ENCODE measurements at regions not wholly inside any gene's neighbourhood (a gene's known extent, or its start where the extent isn't known, plus 50 kb on each side); places are given as distances from the start of the nearest gene placed in this dataset.
"Not testable (repeated sequence)": the region's sequence is repeated elsewhere in the genome, so short reads cannot be mapped to it uniquely, and the experiment has no call there.

DNA sequence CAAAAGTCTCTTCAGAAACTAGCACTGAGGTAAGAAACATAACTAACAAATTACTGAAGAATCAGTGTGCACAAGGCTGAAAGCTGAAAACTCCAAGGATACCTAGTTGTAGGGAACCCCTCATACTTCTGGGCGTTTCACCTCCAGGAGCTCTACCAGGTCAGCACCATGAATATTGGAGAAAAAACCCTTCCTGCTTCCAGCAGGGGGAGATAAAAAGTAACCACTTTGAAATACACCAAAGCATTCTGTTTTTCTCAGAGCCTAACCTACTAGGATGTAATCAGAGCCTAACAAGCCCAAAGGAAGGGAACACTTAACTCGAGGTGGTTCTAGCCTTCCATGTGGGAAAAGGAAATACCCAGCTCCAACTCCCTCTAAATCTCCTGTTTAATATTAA lies 175.8 kb upstream of the MME start:
- DNase-seq (ENCODE audit: low read depth in 3 of 3, low spot score in 2 of 3): peak in 1 of 3 donors; percentile 2

DNA sequence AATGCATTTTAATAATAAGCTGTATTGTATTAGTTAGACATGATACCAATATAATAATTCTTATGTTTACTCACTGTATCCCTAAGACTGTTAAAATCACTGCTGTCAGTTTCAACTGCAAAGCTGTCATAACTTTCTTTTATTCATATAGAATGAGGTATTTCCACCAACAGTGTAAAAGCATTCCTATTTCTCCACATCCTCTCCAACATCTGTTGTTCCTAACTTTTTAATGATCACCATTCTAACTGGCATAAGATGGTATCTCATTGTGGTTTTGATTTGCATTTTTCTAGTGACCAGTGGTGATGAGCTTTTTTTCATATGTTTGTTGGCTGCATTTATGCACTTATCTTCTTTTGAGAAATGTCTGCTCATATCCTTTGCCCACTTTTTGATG lies 177.6 kb upstream of the MME start:
- not testable (repeated sequence) for DNase-seq (ENCODE audit: low read depth in 3 of 3, low spot score in 2 of 3)

DNA sequence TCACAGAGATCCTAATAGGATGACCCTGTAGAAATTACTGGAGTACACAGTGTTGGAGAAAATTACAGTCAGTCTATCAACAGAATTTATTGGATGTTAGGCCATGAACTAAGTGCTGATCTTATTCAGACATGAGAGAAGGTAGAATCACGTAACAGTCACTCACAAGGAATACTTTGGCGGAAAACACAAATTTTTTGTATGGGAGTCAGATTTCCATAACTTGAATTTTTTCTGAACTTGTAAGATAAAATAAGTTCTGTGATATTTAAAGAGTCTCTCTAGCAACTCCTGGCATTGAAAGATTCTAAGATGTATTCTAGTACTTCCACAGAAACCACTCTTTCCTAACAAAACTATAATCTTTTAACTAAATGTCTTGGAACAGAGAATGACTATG lies 178.8 kb upstream of the MME start:
- DNase-seq (ENCODE audit: low read depth in 3 of 3, low spot score in 2 of 3): no peak

DNA sequence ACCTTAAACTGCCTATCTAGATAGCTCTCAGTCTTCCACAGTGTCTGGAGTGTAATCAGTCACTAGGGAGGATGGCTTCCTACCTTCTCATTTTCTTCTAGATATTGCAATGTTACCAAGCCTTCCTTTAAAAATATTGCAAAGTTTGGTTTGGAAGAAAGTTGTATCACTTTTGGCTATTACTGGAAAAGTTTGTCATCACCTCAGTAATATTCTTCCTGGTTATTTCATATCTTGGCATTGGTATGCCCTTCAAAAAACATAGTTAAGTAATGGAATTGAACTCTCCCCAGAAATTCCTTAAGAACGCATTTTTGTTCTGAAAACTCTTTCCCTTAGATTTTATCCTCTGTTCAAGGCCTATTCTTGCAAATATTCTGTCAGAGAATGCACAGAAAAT lies 179.3 kb upstream of the MME start:
- no peak for DNase-seq (ENCODE audit: low read depth in 3 of 3, low spot score in 2 of 3)

DNA sequence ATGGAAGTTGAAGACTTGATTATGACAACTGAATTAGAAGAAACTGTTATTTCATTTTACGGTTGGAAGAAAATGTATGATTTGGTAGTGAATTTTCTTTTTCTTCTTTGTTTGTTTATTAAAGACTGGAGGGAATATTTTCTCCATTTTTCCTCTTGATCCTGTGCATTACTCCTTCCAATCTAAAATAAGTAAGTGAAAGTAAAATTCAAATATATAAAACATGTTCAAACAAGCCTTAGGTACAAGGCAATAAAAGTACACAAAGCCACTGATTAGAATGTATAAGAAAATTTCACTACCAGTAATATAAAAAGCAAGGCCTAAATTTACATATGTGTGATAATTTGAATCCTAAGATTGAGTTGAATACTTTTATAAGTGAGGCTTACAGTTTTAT lies 181.2 kb upstream of the MME start:
- DNase-seq (ENCODE audit: low read depth in 3 of 3, low spot score in 2 of 3): no peak

DNA sequence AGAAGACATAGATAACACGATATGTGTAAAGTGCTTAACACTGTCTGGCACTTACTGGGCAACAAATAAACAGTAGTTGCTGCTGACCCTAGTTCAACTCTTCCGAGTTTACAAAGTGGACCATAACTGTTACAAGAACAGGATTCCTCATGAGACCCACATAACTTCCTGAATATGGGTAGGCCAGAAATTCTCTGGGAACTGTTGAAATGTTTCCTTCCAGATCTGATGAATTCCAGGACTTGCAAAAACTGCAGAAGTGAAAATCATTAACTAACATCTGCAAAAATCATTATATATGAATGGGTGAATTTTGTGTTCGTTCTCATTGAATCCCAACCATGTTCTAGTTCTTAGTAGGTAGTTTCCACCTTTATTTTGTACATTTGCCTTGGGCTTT lies 181.7 kb upstream of the MME start:
- no peak for DNase-seq (ENCODE audit: low read depth in 3 of 3, low spot score in 2 of 3)

DNA sequence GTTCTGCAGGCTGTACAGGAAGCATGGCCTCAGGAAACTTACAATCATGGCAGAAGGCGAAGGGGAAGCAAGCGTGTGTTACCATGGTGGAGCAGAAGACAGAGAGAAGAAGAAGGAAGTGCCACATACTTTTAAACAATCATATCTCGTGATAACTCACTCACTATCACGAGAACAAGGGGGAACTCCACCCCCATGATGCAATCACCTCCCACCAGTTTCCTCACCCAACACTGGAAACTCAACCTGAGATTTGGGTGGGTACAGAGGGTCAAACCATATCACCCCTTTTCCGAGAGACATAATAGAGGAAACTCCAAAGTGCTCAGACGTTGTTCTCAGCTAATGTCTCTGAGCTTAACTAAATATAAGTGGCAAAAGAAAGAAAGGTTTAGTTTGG lies 186.3 kb upstream of the MME start:
- no peak for DNase-seq (ENCODE audit: low read depth in 3 of 3, low spot score in 2 of 3)

DNA sequence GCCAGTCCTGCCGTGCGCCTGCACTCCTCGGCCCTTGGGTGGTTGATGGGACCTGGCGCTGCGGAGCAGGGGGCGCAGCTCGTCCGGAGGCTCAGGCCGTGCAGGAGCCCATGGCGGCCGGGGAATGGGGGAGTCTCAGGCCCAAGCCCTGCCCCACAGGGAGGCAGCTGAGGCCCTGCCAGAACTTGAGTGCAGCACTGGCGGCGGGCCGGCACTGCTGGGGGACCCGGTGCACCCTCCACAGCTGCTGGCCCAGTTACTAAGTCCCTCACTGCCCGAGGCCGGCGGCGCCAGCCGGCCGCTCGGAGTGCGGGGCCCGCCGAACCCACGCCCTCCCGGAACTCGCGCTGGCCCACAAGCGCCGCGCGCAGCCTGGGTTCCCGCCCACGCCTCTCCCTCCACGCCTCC lies 190.9 kb upstream of the MME start:
- no peak for DNase-seq (ENCODE audit: low read depth in 3 of 3, low spot score in 2 of 3)

DNA sequence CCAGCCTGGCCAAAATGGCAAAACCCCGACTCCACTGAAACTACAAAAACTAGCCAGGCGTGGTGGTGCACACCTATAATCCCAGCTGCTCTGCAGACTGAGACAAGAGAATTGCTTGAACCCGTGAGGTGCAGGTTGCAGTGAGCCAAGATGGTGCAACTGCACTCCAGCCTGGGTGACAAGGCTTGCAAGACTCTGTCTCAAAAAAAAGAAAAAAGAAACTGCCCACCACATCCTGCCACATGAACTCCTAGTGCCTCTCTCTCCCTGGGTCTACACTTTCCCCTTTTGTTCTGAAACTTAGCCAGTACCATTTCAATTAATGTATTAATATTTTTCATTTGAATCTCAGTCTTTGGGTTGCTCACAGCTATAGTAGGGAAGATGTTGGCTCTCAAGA lies 192.2 kb upstream of the MME start:
- DNase-seq (ENCODE audit: low read depth in 3 of 3, low spot score in 2 of 3): no peak

DNA sequence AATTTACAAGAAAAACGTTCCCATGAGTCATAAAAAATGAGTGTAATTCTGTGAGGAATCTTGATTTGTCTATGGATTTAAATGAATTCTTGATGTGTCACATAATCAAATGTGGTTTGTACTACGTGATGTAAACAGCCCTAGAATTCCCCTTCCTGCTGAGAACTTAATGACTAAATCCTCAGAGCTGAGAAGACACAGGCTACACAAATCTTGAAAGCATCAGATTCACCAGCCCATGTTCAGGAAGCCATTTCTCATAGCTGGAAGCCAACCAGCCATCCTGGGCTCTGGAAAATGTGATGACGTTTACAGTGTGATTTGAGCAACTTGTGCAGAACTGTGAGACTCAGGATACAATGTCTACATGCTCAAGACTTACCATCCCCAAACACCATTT lies 193.7 kb upstream of the MME start:
- no peak for DNase-seq (ENCODE audit: low read depth in 3 of 3, low spot score in 2 of 3)

DNA sequence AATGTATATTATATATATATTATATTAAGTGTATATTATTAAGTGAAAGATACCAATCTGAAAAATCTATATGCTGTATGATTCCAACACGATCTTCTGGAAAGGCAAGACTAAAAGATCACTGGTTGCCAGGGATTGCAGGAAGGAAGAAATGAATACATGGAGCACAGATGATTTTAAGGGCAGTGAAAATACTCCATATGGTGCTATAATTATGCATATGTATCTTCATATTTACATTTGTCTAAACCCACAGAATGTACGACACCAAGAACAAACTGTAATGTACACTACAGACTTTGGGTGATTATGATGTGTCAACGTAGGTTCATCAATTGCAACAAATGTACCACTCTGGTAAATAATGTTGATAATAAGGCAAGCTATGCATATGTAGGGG lies 194.7 kb upstream of the MME start:
- DNase-seq (ENCODE audit: low read depth in 3 of 3, low spot score in 2 of 3): no peak

DNA sequence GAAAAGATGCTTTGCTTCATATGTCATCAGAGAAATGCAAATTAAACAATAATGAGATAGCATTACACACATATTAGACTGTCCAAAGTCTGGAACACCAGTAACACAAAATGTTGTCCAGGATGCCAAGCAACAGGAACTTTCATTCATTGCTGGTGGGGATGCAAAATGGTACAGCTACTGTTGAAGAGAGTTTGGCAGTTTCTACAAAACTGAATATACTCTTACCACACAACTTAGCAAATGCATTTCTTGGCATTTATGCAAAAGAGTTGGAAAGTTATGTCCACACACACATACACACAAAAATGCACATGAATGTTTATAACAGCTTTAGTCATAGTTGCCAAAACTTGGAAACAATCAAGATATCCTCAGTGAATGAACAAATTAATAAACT lies 195.2 kb upstream of the MME start:
- no peak for DNase-seq (ENCODE audit: low read depth in 3 of 3, low spot score in 2 of 3)

DNA sequence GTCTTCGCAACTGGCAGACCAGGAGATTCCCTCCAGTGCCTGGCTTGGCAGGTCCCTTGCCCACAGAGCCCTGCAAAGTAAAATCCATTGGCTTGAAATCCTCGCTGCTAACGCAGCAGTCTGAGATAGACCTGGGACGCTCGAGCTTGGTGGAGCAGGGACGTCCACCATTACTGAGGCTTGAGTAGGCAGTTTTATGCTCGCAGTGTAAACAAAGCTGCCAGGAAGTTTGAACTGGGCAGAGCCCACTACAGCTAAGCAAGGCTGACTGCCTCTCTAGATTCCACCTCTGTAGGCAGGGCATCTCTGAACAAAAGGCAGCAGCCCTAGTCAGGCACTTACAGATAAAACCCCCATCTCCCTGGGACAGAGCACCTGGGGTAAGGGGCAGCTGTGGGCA lies 205.0 kb upstream of the MME start:
- DNase-seq (ENCODE audit: low read depth in 3 of 3, low spot score in 2 of 3): no peak

DNA sequence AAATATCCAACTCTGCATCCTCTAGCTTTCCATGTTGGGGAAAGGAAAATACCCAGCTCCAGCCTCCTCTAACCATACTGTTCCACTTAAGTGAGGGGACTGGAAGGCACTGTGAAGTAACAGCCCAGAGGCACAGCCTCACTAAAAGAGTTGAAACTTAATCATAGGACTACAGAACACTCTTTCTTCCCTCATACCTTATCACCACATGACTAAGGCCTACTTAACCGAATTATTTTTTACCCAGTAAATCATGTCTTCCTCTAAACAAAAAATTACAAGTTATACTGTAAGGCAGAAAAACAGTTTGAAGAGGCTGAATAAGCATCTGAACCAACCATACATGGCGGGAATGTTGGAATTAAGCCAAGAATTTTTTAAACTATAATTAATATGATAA lies 207.4 kb upstream of the MME start:
- DNase-seq (ENCODE audit: low read depth in 3 of 3, low spot score in 2 of 3): no peak

DNA sequence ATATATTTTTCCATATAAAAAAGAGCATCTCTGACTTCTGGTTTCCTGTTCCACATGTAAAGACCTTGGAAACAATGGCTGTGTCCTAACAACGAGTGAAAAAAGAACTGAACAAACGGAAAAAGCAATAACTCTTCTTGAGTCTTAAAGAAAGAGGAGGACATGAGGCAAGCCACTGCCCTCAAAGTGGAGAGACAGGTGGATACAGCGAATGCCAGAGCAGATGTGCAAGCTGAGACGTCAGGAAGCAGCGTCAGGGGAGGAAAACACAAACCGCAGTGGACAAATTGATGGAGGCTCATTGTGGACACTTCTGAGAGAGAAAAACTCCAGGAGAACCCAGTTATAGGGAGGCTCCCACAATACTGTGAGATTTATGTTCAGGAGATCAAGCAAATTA lies 208.0 kb upstream of the MME start:
- DNase-seq (ENCODE audit: low read depth in 3 of 3, low spot score in 2 of 3): peak in 2 of 3 donors; percentile 21 to 29

DNA sequence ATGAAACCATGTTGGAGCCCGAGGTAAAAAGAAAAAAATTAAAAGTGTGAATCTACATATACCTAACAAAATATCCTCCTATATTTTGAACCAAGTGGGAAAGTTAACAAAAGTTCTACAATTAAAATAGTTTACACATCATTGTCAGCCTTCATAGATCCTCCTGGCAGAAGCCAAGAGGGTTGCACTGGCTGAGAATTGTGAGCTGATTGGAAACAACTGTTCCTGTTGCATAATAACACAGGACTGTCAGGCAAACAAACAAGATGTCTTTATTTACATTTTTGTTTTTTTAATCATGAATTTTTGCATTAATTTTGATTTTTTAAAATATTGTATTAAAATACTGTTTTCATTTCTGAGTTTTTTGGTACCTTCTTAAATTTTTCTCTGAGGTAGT lies 215.2 kb upstream of the MME start:
- DNase-seq (ENCODE audit: low read depth in 3 of 3, low spot score in 2 of 3): no peak

DNA sequence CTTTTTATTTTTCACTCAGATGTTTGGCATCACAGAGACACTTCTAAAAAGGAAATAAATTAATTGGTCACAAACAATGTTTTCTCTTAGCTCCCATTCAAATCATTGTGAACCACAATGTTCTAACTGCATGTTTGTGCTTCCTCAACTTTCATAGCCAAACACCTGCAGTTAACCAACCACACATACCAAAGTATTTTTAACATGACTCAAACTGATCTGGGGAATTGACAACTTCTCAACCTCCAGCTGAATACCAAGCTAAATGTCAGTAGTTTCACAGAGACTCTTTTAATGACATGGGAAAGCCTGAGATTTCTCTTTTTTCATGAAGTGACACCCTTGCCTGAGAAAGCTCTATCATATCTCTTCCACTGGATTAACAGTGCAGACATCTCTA lies 217.9 kb upstream of the MME start:
- DNase-seq (ENCODE audit: low read depth in 3 of 3, low spot score in 2 of 3): no peak

DNA sequence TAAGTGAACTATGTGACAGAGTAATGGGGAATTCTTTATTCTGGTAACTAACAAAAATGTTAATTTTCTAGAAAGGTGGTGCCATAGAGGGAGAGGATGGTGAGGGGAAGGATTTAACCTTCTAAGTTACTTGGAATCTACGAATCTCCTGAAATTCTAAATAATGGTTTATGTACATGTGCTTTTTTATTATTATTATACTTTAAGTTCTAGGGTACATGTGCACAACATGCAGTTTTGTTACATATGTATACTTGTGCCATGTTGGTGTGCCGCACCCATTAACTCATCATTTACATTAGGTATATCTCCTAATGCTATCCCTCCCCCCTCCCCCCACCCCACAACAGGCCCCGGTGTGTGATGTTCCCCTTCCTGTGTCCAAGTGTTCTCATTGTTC lies 227.1 kb upstream of the MME start:
- not testable (repeated sequence) for DNase-seq (ENCODE audit: low read depth in 3 of 3, low spot score in 2 of 3)

DNA sequence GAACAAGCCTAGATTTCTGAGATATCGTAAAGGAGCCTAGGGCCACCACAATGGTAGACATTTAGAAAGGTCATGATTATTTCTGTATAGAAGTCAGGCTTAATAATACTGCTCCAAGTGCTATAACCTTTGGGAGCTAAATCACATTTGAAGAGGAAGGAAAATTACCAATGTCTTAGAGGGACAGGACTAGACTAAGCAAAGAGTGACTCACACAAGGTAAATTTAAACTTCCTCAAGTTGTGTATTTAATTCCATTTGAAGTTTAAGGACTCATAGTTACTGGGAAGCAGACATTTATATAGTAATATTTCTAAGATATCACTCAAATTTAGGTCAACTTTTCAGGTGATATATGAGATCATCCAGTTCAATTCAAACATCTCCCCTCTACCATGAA lies 227.6 kb upstream of the MME start:
- no peak for DNase-seq (ENCODE audit: low read depth in 3 of 3, low spot score in 2 of 3)

DNA sequence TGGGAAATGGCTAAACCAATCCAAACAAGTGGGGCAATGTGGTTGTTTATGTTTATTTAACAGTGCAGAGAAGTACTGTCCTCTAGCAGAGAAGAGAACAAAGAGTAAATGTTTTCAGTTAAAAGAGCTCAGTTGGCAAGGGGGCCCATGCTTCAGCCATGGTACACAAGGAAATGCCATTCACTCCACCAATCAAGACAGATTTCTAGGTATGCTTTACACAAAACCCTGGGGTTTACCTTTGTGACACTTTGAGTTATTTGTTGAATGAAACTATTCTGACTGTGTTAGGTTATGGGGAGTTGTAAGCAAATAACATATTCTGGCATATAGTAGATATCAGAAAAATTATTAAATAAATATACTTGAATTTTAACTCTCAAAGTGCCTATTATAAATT lies 228.5 kb upstream of the MME start:
- no peak for DNase-seq (ENCODE audit: low read depth in 3 of 3, low spot score in 2 of 3)

DNA sequence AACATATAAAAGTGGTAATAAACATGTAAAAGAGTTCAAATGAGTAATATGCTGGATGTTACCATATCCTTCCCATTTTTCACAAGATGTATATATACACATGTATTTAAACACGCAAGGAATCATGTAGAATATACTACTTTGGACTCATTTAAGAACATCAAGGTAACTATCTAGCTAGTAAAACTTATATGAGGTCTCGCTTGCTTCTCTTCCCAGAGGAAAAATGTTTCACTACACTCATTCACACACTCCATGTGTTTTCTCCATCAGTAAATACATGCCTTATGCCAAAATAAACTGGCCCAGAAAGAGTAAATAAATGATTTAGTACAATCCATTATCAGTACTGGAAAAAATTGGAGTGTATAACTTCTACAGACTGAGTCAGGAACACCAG lies 229.2 kb upstream of the MME start:
- no peak for DNase-seq (ENCODE audit: low read depth in 3 of 3, low spot score in 2 of 3)

DNA sequence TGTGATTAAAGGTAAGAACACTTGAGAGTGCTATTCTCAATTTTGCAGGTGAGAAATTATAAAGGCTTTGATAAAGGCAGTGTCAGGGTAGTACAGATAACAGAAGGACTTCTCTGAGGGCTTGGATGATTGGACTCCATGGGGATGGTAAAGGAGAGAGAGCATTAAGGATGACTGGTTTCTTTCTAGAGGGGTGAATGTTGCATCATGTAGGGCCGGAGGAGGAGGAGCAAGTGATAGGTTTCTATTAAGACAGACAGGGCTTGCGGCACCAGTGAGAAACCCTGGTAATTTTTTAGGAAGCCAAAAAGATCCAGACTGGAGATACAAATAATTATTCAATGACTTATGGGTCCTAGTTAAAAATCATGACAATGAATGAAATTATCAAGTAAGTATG lies 230.7 kb upstream of the MME start:
- DNase-seq (ENCODE audit: low read depth in 3 of 3, low spot score in 2 of 3): no peak

DNA sequence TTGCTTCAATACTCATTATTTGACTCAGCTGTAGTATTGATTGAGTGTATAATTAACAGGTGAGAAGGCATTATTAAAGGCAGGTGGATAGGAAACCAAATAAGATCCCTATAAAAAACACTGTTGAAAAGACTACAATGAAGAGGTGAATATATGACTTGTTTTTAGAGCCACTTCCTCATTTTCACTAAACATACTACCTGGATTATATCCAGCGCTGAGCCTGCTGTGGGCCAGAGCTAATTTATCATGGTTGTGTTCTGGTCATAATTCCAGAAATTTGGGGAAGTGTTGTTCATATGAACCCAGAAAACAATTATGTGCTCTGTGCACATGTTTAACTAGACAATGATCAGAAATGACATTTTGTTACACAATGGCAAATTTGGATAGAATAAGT lies 235.3 kb upstream of the MME start:
- DNase-seq (ENCODE audit: low read depth in 3 of 3, low spot score in 2 of 3): no peak

DNA sequence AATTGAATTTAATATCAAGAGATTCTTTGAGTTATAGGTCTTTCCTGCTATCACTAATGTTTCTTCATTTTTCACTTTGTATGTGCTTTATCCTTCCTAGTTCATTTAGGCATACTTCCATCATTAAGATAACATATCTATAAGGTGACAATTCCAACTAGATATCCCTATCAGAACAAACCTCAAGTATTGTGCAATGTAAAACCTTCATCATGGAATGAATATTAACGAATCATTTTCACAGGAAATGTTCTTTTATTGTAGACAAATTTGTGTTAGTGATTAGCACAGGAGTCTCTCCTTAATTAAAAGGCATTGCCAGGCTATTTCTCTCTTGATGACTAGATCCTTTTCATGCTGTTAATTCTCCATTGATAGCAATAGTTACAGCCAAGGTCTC lies 236.5 kb upstream of the MME start:
- DNase-seq (ENCODE audit: low read depth in 3 of 3, low spot score in 2 of 3): no peak

All from right renal cortex interstitium (tissue), 3 donors.